Neural progenitor cell (in vitro differentiated cells): ENCODE measurements at regions not wholly inside any gene's neighbourhood (a gene's known extent, or its start where the extent isn't known, plus 50 kb on each side); places are given as distances from the start of the nearest gene placed in this dataset.

Source experiments
- CTCF ChIP-seq: fragments of 200-600 bp; sonication (generic); IDR thresholded peaks from 2 replicates; pipeline ENCODE4 v1.5.1; 2017; ENCODE audit warnings: antibody characterized with exemption, mild to moderate bottlenecking
- EZH2 ChIP-seq: fragments of 200-600 bp; sonication (generic); IDR thresholded peaks from 2 replicates; pipeline ENCODE4 v1.6.1; 2017; ENCODE audit warnings: antibody characterized with exemption, mild to moderate bottlenecking, moderate library complexity

GRCh38 chr12:4089121-4089606, 184.4 kb upstream of the CCND2 start:
- TF ChIP-seq CTCF (no peak), EZH2 (no peak)
